Stimulated activated CD4-positive, alpha-beta T cell treated with anti-CD3 and anti-CD28 coated beads, Interleukin-1b, Interleukin-23, amount 100 ng/mL, for 24 hours (primary cell): ENCODE measurements at regions not wholly inside any gene's neighbourhood (a gene's known extent, or its start where the extent isn't known, plus 50 kb on each side); places are given as distances from the start of the nearest gene placed in this dataset.
"Not testable (repeated sequence)": the region's sequence is repeated elsewhere in the genome, so short reads cannot be mapped to it uniquely, and the experiment has no call there.

ENCODE experiments used
- DNase-seq, 4 experiments: peaks; one replicate each; pipeline ENCODE4 v3.0.0-alpha.2; 2020; ENCODE audit warnings: low read depth in 4 of 4, low spot score in 1 of 4

DNA sequence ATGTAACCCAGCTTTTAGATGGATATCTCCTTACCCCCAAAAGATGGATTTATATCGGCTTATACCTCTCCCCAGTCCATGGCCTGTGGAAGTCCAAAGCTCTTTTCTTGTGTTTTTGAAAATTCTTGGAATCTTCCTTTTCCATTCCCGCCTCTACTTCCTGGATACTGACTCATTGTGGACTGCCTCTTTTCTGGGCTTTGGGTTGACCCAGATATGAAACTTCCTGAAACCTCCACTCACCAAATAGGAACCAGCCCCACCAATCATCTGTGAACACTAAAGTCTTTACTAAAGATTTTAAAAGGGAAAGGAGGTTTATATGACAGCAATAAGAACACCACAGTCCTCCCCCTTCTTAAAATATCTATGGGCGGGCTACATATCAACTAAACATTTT, 163.4 kb upstream of the SYN3 start:
- no peak for DNase-seq

DNA sequence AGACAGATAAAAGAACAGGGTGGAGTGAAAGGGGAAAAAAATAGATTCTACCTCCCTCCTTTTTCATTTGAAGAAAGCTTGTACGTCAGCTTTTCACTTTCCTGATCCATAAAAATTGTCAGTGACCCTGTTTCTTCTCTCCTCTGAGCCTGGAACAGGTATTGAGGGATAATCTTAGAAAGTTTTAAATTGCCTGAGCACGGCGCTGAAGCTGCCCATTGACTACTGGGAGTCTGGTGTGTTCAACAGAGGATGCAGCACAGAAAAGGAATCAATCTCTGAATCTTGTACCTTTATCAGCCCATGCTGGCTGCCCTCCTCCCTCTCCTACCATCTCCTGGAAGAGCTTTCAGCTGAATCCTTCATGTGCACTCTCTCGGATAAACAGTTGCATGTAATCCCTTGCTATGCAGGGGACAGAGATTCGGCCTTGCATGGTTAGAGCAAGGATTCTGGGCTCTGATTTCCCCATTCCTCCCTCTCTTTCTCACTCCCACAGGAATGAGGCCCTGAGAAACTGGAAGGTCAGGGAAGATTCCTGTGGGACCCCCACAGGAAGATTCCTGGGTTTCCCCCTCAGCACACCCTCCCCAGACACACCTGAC, 162.4 kb upstream of the SYN3 start:
- DNase-seq: no peak

- DNase-seq: no peak
Observed at GRCh38 chr22:33219648-33220384, 161.6 kb upstream of the SYN3 start.

GRCh38 chr22:33213383-33214075, 155.3 kb upstream of the SYN3 start:
- DNase-seq: no peak

GRCh38 chr22:33209930-33210784, 152.0 kb upstream of the SYN3 start:
- peak in 2 of 4 experiments; percentile 5 to 7 for DNase-seq

DNA sequence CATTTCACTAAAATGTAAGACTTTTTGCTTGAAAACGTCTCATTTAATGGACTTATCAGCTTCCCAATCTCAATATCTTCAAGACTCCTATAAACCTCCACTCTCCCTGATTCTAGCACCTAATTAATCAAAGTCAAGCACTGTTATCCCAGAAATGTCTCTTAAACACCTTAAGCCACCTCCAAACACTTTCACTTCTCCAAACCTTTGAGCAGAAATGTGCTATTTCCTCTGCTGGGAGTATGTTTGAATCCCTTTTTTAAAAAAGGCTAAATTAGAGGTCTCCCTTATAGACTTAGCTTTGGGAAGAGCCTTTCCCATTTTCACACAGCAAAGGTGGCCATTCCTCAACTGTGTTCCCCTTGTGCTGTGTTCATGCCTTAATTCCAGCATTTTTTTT, 146.2 kb upstream of the SYN3 start:
- no peak for DNase-seq

- DNase-seq: no peak
Observed at GRCh38 chr22:33202455-33202854, 144.3 kb upstream of the SYN3 start.

DNA sequence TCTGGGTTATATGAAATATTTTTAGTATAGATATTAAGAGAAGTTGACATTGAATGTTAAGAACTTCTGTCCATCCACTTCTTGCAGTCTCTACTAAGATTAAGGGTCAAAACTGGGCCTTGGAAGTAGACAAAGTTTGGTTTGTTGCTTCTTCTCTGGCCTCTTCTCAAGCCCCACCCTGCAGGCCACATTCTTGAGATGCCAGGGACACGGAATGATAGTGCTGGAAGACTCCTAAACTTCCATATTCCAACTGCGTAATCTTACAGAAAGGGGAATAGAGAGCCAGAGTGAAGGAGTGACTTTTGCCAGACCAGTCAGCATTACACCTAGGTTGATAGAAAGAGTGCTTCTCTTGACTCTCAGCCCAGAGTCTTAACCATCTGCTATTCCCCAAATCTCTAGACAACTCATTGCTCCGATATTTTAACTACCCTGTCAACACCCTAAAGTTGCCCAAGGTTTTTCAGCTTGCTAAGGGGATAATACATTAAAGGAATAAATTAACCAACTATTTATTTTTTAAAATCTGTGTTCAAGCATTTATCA, 136.4 kb upstream of the SYN3 start:
- no peak for DNase-seq

- no peak for DNase-seq
Observed at GRCh38 chr22:33192156-33192555, 134.0 kb upstream of the SYN3 start.

- DNase-seq: no peak
Observed at GRCh38 chr22:33188326-33188725, 130.1 kb upstream of the SYN3 start.

- DNase-seq: no peak
Observed at GRCh38 chr22:33186816-33187215, 128.6 kb upstream of the SYN3 start.

- DNase-seq: no peak
Observed at GRCh38 chr22:33180356-33180755, 122.2 kb upstream of the SYN3 start.

- no peak for DNase-seq
Observed at GRCh38 chr22:33167998-33168790, 110.0 kb upstream of the SYN3 start.

DNA sequence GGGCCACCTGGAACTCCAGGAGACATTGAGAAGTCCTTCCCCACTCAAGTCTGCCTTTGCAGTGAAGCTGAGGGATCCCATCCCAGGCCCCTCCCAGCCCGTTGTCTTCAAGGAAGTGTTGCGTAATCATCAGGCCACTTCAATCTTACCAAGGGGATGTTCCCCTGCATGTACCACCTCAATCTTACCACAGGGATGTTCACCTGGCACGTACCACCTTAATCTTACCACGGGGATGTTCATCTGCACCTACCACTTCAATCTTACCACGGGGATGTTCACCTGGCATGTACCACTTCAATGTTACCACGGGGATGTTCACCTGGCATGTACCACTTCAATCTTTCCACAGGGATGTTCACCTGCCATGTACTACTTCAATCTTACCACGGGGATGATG, 108.0 kb upstream of the SYN3 start:
- DNase-seq: no peak

GRCh38 chr22:33163815-33164214, 105.6 kb upstream of the SYN3 start:
- DNase-seq: no peak

- no peak for DNase-seq
Observed at GRCh38 chr22:33162196-33162595, 104.0 kb upstream of the SYN3 start.

DNA sequence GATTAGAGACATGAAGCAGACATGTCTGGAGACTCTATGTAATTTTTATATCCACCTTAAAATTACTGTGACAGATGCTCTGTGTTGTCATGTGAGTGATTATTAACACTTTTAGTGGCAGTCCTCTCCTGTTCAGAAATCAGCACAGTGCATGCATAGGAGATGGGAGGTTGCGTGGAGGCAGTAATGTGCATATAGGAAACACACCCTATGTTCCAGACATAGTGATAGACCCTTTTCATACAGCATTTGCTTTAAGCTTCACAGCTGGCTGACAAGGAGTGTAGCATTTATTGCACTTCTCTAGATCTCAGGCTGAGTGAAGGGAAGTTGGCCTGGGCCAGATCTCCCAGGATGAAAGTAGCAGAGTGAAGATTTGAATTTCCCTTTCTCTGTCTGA, 102.3 kb upstream of the SYN3 start:
- DNase-seq: no peak

GRCh38 chr22:33154967-33155366, 96.8 kb upstream of the SYN3 start:
- DNase-seq: not testable (repeated sequence)

DNA sequence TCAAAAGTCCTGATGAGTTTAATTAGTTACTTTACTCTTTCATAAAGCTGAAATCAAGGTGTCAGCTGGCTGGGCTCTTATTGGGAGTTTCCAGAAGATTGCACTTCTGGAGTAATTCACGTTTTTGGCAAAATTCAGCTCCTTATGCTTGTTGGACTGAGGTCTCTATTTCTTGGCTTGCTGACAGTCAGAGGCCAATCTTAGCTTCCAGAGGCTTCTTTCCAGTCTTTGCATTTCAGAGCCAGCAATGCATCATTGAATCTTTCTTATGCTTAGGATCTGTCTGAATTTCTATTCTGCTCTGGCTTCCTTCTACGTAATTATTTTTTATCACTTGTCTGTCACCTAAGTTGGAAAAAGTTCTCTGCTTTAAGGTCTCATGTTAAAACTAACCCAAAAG, 91.4 kb upstream of the SYN3 start:
- no peak for DNase-seq

DNA sequence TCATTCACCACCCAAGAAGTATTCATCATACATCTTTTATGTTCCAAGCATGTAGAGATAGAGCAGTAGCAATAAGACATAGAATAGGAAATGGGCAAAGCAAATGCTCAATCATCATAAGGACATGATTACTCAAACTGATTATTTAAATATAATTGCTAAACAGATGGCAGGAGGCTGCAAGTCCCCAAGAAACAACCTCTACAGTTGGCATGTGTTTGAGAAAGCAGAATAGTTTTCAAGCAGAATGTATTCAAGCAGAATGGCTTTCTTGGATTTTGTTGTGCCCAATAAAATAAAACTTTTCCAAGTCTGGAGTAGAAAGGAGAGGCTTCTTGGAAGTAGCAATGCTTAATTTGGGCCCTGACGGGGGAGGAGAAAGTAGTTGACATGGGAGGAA, 86.5 kb upstream of the SYN3 start:
- no peak for DNase-seq
